Keratinocyte (primary cell): ENCODE measurements at regions not wholly inside any gene's neighbourhood (a gene's known extent, or its start where the extent isn't known, plus 50 kb on each side); places are given as distances from the start of the nearest gene placed in this dataset.

Experiments
- DNase-seq: peaks from one replicate; pipeline ENCODE4 v3.0.0-alpha.2; 2011; ENCODE audit warnings: low read depth, missing footprints, low spot score
- FAIRE-seq: peaks from 2 replicates; lab custom pipeline; 2011; peaks lifted over from hg19 to GRCh38; lab: Jason Lieb, UNC
- H2AFZ ChIP-seq: 2 replicates; pipeline ENCODE4 v1.6.0; 2012; ENCODE audit warnings: low read length, control low read depth, inconsistent platforms; ENCODE audit not compliant: control insufficient read depth
- H3K27ac ChIP-seq: 2 replicates; pipeline ENCODE4 v1.5.1; 2011; ENCODE audit warnings: low read length; ENCODE audit not compliant: control insufficient read depth, insufficient read depth
- H3K27me3 ChIP-seq: 3 replicates; pipeline ENCODE4 v1.6.0; 2011; ENCODE audit warnings: low read length; ENCODE audit not compliant: control insufficient read depth, insufficient read depth; ENCODE audit errors: extremely low read depth
- H3K36me3 ChIP-seq, 2 experiments: 2 replicates in 1 of 2; 3 replicates in 1 of 2; pipeline ENCODE4 v1.5.1; 2011; ENCODE audit warnings: low read length in 2 of 2, mild to moderate bottlenecking in 1 of 2; ENCODE audit not compliant: control insufficient read depth in 2 of 2, insufficient read depth in 2 of 2; ENCODE audit errors: extremely low read depth in 1 of 2
- H3K4me1 ChIP-seq: 3 replicates; pipeline ENCODE4 v1.5.1; 2011; ENCODE audit warnings: low read length; ENCODE audit not compliant: control insufficient read depth, insufficient read depth; ENCODE audit errors: extremely low read depth
- H3K4me2 ChIP-seq: 3 replicates; pipeline ENCODE4 v1.6.0; 2011; ENCODE audit warnings: low read depth, low read length; ENCODE audit not compliant: control insufficient read depth, insufficient read depth; ENCODE audit errors: extremely low read depth
- H3K4me3 ChIP-seq, 3 experiments: fragments of 200-600 bp in 1 of 3; sonication (generic) in 1 of 3; 2 replicates in 2 of 3; 3 replicates in 1 of 3; pipeline ENCODE4 v1.5.1; 2011 to 2016; ENCODE audit warnings: low read length in 3 of 3, mild to moderate bottlenecking in 3 of 3, control low read depth in 2 of 3, inconsistent platforms in 1 of 3, low read depth in 1 of 3, mixed read lengths in 1 of 3, mixed run types in 1 of 3, moderate library complexity in 1 of 3; ENCODE audit not compliant: control insufficient read depth in 2 of 3, insufficient read depth in 2 of 3; ENCODE audit errors: extremely low read depth in 1 of 3
- H3K79me2 ChIP-seq: 2 replicates; pipeline ENCODE4 v1.6.0; 2012; ENCODE audit warnings: low read length; ENCODE audit not compliant: control insufficient read depth, insufficient read depth
- H3K9ac ChIP-seq: 3 replicates; pipeline ENCODE4 v1.6.0; 2011; ENCODE audit warnings: low read length; ENCODE audit not compliant: control insufficient read depth, insufficient read depth; ENCODE audit errors: extremely low read depth
- H3K9me1 ChIP-seq: 3 replicates; pipeline ENCODE4 v1.6.0; 2011; ENCODE audit warnings: low read length; ENCODE audit not compliant: control insufficient read depth, insufficient read depth; ENCODE audit errors: extremely low read depth
- H3K9me3 ChIP-seq: 2 replicates; pipeline ENCODE4 v1.5.1; 2012; ENCODE audit warnings: low read depth, low read length; ENCODE audit not compliant: control insufficient read depth
- H4K20me1 ChIP-seq: 3 replicates; pipeline ENCODE4 v1.6.0; 2011; ENCODE audit warnings: low read length; ENCODE audit not compliant: control insufficient read depth, insufficient read depth; ENCODE audit errors: extremely low read depth
- EZH2 ChIP-seq: IDR thresholded peaks from one replicate; pipeline ENCODE4 v1.6.1; 2012; ENCODE audit warnings: inconsistent platforms, mild to moderate bottlenecking, low read length, moderate library complexity
- dilution Hi-C: fragments of 300-500 bp; cut with MboI; formaldehyde crosslinking; loops from one replicate; pipeline ENCODE4 v1.7.0; 2020; ENCODE audit warnings: low sequenced_read_pairs; ENCODE audit not compliant: extremely low pct_ligation_motif_present
- TF ChIP-seq, protein P1 (sequence below), 3 experiments: IDR thresholded peaks in 1 of 3; conservative IDR thresholded peaks in 1 of 3; optimal IDR thresholded peaks in 1 of 3; 2 replicates in 2 of 3; 3 replicates in 1 of 3; pipeline versions ENCODE3 to v1.5.1; 2011; ENCODE audit warnings: low read length in 3 of 3, mild to moderate bottlenecking in 3 of 3, moderate library complexity in 2 of 3, control low read depth in 1 of 3, inconsistent platforms in 1 of 3; ENCODE audit not compliant: insufficient read depth in 2 of 3; ENCODE audit errors: extremely low read depth in 1 of 3

DNA sequence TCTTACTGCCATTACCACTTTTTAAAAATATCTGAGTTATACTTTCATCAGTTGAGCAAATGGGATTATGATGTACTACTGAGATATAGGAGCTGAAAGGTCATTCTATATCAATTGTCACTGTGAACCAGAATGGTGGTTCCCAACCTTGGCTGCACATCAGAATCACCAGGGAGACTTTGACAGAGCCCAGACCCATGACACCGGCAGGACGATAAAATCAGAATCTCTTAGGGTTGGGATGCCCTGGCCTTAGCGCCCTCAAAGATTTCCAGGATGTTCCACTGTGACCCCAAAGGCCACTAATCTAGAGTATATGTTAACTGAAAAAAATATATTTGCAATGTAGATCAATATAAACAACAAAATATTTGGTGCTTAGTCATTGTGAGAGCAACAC lies 355.1 kb downstream of the LIG4 start:
- Histone ChIP-seq H3K79me2 (no peaks in the 10 kb centered on the region), H3K36me3 (no peaks in the 10 kb centered on the region), H3K27ac (no peak overlapping the region), H2AFZ (no peak overlapping the region), H3K9me1 (no peaks in the 10 kb centered on the region), H3K27me3 (peaks cover 4% of the 10 kb centered on the region), H3K4me1 (no peaks in the 10 kb centered on the region), H4K20me1 (no peaks in the 10 kb centered on the region), H3K4me3 (no peak overlapping the region), H3K9ac (no peak overlapping the region), H3K9me3 (no peaks in the 10 kb centered on the region), H3K4me2 (no peak overlapping the region)
- DNase-seq = no peak
- no peak for TF ChIP-seq EZH2
- TF ChIP-seq, protein P1, sequence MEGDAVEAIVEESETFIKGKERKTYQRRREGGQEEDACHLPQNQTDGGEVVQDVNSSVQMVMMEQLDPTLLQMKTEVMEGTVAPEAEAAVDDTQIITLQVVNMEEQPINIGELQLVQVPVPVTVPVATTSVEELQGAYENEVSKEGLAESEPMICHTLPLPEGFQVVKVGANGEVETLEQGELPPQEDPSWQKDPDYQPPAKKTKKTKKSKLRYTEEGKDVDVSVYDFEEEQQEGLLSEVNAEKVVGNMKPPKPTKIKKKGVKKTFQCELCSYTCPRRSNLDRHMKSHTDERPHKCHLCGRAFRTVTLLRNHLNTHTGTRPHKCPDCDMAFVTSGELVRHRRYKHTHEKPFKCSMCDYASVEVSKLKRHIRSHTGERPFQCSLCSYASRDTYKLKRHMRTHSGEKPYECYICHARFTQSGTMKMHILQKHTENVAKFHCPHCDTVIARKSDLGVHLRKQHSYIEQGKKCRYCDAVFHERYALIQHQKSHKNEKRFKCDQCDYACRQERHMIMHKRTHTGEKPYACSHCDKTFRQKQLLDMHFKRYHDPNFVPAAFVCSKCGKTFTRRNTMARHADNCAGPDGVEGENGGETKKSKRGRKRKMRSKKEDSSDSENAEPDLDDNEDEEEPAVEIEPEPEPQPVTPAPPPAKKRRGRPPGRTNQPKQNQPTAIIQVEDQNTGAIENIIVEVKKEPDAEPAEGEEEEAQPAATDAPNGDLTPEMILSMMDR (optimal IDR thresholded peaks at IDR 0.05 in 1 of 3, IDR thresholded peaks at IDR 0.05 in 1 of 3, conservative IDR thresholded peaks at IDR 0.05 in 1 of 3; ENCODE audit: extremely low read depth in 1 of 3, insufficient read depth in 2 of 3, low read length in 3 of 3) = no peak
- FAIRE-seq = no peak
- dilution Hi-C loops = no loop called here

DNA sequence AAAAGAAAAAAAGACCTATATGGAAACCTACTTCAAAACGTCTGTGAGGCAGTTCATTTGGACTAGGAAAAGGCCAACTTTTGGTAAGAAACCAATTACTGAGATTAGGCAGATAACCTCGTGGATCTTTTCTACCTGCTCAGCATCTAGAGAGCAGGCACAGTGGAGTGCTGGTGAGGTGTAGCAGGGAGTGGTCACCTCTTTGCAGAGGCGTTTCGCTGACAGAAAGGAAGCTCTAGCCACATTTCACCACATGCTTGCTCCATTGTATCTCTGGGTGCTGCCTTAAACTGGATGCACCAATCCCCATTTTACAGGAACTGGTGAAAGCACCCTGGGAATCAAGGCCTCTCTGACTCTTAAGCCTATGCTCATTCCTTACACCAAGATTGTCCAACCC lies 360.5 kb downstream of the LIG4 start:
- Histone ChIP-seq H4K20me1 (no peaks in the 10 kb centered on the region), H3K4me3 (no peak overlapping the region), H3K79me2 (no peaks in the 10 kb centered on the region), H3K27ac (no peak overlapping the region), H3K9me3 (peaks cover 2% of the 10 kb centered on the region), H3K27me3 (no peaks in the 10 kb centered on the region), H3K4me2 (no peak overlapping the region), H3K9me1 (no peaks in the 10 kb centered on the region), H3K36me3 (no peaks in the 10 kb centered on the region), H3K9ac (no peak overlapping the region), H3K4me1 (no peaks in the 10 kb centered on the region), H2AFZ (no peak overlapping the region)
- no peak for FAIRE-seq
- TF ChIP-seq, protein P1 (optimal IDR thresholded peaks at IDR 0.05 in 1 of 3, IDR thresholded peaks at IDR 0.05 in 1 of 3, conservative IDR thresholded peaks at IDR 0.05 in 1 of 3; ENCODE audit: extremely low read depth in 1 of 3, insufficient read depth in 2 of 3, low read length in 3 of 3) = no peak
- TF ChIP-seq EZH2 = no peak
- dilution Hi-C loops = no loop called here
- no peak for DNase-seq
